ENCODE measurements at regions not wholly inside any gene's neighbourhood (a gene's known extent, or its start where the extent isn't known, plus 50 kb on each side); places are given as distances from the start of the nearest gene placed in this dataset.

DNA sequence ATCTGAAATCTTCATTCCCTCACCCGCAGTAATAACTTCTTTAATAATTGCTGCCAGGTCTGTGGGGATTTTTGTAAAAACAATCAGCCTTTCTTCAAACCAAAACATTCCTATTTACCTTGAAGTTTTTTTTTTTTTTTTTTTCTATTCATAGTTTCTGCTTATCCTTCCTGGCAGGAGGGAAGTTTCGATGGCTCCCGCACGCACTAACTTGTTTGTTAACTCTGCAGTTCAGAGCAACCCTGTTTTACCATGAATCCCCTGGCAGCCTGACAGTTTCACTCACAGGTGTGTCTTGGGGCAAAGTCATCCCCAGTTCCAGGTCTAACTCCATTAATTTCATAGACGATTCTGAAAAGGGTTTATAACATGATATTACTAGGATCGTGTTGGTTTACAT lies 149.3 kb downstream of the KLF6 start:
- TF ChIP-seq POLR2A (IDR thresholded peaks at IDR 0.05) (no peak), EP300 (IDR thresholded peaks at IDR 0.05) (no peak)
